Ecto neural progenitor cell (in vitro differentiated cells): ENCODE measurements at regions not wholly inside any gene's neighbourhood (a gene's known extent, or its start where the extent isn't known, plus 50 kb on each side); places are given as distances from the start of the nearest gene placed in this dataset.
A peak's percentile ranks its signal among the peaks of the same experiment; 100 is the strongest.
"Not testable (repeated sequence)": the region's sequence is repeated elsewhere in the genome, so short reads cannot be mapped to it uniquely, and the experiment has no call there.

Source experiments
- DNase-seq: peaks from one replicate; pipeline ENCODE4 v3.0.0-alpha.2; 2018; ENCODE audit warnings: low spot score

GRCh38 chr22:22776121-22776520, 111.5 kb upstream of the IGLL5 start:
- no peak for DNase-seq

- DNase-seq, result no peak
These were observed 108.4 kb upstream of the IGLL5 start for GRCh38 chr22:22779213-22779612.

DNA sequence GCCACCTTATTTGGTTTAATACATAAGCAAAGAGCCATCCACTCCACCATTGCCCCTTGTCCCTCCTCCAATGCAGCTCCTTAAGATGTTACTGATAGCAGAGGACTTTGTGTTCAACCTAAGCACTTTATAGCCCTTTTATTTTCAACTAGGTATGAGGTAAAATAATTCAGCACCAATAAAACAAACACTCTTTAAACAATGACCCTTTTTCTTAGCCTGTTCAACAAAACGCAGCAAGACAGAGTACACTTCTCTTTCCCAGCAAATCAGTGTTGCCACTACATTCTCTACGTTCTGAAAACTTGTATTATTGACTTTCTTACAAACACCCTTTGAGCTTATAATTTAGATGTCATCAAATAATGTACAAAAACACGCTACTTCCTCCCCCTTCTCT, 104.0 kb upstream of the IGLL5 start:
- no peak for DNase-seq

- DNase-seq, result no peak
These were observed 103.2 kb upstream of the IGLL5 start for GRCh38 chr22:22784249-22785039.

- DNase-seq, result no peak
These were observed 102.1 kb upstream of the IGLL5 start for GRCh38 chr22:22785316-22786065.

DNA sequence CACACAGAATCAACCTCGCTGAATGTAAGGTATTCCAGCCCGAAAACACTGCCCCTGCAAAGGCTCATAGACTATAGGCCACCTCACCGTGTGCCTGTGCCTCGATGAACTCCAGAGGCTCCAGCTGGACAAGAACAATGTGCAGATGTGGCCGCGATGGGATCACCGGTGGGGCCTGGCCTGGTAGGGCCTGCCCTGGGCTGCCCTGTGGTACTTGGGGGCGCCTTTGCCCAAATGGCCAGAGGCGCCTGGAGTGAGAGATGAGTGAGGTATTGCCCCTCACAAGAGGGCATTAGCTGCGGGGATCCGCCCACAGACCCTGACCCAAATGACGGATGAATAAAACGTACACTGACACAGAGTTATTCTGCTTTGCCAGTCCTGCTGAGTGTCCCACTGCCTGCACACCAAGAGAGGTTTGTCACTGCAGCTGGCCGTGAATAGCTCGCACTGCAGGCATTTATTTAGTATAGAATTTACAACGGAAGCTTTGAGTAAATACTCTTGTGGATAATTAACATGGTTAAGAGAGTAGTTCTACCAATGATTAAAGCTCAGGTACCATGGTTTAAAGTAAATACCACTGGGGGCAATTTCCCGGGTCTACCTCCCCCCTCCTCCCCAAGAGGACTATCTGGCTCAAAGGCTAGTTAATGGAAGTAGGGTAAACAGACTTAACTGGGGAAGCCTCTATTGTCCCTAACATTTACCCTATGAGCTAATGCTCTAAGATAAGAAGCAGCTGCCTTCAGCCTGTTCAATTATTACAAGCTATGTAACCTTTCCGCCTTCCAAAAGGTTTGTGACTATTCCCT, 101.1 kb upstream of the IGLL5 start:
- no peak for DNase-seq

- no peak for DNase-seq
These were observed 100.5 kb upstream of the IGLL5 start for GRCh38 chr22:22787151-22787550.

DNA sequence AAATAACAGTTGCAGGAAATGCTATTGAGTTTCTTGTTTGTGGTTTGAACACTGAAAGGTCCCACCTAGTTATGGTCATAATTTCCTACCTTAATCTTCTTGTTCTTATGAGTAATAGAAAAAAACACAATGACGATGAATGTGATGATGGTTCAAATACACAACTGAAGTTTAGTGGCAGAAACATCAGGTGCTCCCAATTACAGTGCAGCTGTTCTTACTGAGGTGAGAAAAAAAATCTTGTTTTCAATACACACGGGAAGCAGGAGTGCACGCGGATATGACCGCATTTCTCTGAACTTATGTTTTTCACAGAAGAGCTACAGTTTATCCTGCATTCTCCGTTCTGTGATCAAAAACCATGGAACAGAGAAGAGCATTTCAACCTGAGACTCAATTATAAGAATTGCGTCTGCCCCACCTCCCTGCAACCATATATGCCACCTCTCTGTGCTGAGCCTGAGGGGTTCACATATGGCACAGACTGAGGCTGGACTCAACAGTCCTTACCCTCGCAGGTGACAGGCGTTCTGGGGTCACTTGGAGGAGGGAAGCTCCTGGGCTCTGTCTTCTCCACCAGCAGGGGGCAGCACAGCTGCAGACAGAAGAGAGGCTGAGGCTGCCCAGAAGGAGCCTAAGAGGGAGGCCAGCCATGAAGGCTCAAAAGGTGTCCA, 99.7 kb upstream of the IGLL5 start:
- peak; percentile 77 for DNase-seq

- DNase-seq, result no peak
These were observed 99.1 kb upstream of the IGLL5 start for GRCh38 chr22:22788460-22789037.

GRCh38 chr22:22789233-22789921, 98.2 kb upstream of the IGLL5 start:
- DNase-seq, result no peak

GRCh38 chr22:22789922-22790845, 97.4 kb upstream of the IGLL5 start:
- DNase-seq, result no peak

DNA sequence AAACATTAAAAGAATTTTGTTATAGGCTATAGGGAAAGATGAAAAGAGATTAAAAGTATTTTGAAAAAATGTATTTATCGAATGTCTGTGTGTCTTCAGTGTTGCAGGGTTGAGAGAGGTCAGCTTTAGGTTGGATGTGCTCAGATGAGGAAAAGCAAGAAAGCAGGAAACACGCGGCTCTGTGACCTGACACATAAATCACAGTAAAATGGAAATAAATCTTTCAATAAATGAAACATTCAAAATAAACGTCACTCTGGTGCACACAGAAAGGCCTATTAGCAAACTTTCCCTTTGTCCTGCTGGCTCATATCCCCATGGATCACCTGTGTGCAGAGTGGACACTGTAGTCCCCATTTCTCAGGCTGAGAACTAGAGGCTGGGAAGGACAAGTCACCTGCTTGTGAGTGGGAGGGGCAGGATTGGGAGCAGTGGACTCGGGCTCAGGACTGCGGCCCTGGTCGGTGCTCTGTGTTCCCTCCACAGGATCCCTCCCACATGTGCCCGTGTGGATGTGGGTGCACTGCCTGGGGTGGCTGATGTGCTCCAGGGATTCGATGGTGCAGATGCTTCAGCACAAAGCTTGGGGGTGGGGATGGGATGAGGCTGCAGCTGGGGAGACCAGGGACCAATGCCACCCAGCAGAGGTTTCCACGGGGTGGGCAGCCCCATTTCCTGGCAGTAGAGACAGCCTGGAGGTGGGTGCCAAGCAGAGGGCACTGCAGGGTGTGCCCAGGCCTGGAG, 96.0 kb upstream of the IGLL5 start:
- no peak for DNase-seq

DNA sequence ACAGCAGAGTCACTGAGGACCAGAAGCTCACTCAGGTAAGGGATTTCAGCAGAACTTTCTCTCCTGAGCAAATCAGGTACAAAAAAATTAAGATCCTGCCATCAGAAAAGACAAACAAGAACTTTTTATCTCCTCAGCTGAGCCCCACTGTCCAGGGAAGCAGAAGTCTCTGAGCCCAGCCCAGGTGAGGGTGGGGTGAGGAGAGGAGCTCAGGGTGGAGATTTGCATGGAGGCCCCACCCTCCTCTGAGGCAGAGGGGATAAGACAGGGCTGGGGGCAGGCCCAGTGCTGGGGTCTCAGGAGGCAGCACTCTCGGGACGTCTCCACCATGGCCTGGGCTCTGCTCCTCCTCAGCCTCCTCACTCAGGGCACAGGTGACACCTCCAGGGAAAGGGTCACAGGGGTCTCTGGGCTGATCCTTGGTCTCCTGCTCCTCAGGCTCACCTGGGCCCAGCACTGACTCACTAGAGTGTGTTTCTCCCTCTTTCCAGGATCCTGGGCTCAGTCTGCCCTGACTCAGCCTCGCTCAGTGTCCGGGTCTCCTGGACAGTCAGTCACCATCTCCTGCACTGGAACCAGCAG, 95.3 kb upstream of the IGLL5 start:
- DNase-seq, result not testable (repeated sequence)

DNA sequence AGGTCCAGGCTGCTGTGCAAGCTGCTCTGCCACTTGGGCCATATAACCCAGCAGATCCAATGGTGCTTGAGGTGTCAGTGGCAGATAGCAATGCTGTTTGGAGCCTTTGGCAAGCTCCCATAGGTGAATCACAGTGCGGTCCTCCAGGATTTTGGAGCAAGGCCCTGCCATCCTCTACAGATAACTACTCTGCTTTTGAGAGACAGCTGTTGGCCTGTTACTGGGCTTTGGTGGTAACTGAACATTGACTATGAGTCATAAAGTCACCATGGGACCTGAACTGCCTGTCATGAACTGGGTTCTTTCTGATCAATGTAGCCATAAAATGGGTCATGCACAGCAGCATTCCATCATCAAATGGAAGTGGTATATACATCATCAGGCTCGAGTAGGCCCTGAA, 92.0 kb upstream of the IGLL5 start:
- DNase-seq, result not testable (repeated sequence)

GRCh38 chr22:22796724-22797123, 90.9 kb upstream of the IGLL5 start:
- no peak for DNase-seq

DNA sequence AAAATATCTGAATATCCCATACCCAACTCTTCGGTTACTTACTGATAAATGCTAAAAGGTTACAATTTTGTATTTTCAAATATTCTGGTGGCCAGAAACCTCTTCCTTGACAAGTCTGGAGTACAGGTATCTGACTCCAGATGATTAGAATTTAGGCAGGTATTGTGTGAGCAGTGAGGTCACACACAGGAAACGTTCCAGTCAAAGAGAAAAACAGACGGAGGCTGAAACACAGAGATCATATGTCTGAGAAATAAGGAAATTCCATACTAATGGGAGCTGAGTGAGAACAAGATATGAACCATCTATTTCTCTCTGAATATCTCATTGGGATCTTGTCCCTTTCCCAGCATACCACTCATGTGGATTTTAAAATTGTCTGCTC, 89.4 kb upstream of the IGLL5 start:
- no peak for DNase-seq

DNA sequence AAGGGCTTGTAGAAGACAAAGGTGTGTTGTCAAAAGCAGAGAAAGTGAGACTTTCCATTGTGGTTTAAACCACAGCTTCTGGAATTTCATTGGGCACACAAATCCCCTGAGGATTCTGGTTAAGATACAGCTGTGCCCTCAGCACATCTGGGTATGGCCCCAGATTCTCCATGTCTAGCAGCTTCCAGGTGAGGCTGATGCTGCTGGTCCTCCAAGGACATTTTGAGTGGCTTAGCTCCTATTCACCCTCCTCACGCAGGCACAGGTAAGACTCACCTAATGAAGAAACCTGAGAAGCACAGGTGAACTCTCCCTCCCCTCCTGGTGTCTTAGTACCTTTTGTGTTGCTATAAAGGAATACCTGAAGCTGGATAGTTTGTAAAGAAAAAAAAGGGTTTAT, 88.9 kb upstream of the IGLL5 start:
- no peak for DNase-seq

GRCh38 chr22:22799561-22799960, 88.1 kb upstream of the IGLL5 start:
- no peak for DNase-seq

- DNase-seq, result no peak
These were observed 86.9 kb upstream of the IGLL5 start for GRCh38 chr22:22800716-22801115.
